ENCODE measurements at regions not wholly inside any gene's neighbourhood (a gene's known extent, or its start where the extent isn't known, plus 50 kb on each side); places are given as distances from the start of the nearest gene placed in this dataset.

- no peak for DNase-seq
These were observed 114.3 kb downstream of the LYZL1 start for GRCh38 chr10:29403208-29403607.

- DNase-seq: no peak
These were observed 118.5 kb downstream of the LYZL1 start for GRCh38 chr10:29407280-29407858.
